AG09319 (cell line): ENCODE measurements at regions not wholly inside any gene's neighbourhood (a gene's known extent, or its start where the extent isn't known, plus 50 kb on each side); places are given as distances from the start of the nearest gene placed in this dataset.

Experiments
- DNase-seq: peaks from one replicate; pipeline ENCODE4 v3.0.0-alpha.2; 2010; ENCODE audit warnings: low read depth; ENCODE audit errors: extremely low read depth
- TF ChIP-seq, protein P1 (sequence below): IDR thresholded peaks from 2 replicates; pipeline ENCODE4 v1.5.1; 2011; ENCODE audit warnings: low read depth, mild to moderate bottlenecking, inconsistent platforms, low read length, moderate library complexity

DNA sequence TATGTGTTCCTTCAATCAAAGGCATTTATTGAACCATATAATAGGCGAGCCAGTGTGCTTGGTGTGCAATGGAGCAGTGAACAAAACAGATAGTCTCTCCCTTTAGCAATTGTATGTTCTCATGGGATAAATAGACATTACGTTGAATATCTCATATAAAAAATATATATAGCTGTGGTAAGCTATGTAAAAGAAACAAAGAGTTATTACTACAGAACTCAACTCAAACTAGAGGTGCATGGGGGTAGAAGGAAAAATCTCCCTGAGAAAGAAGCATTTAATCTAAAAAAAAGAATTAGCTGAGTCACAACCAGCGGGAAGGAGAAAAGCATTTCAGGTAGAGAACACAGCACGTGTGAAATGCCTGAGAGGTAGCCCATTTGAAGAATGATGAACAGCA lies 919.3 kb downstream of the CDH11 start:
- no peak for DNase-seq
- TF ChIP-seq, protein P1, sequence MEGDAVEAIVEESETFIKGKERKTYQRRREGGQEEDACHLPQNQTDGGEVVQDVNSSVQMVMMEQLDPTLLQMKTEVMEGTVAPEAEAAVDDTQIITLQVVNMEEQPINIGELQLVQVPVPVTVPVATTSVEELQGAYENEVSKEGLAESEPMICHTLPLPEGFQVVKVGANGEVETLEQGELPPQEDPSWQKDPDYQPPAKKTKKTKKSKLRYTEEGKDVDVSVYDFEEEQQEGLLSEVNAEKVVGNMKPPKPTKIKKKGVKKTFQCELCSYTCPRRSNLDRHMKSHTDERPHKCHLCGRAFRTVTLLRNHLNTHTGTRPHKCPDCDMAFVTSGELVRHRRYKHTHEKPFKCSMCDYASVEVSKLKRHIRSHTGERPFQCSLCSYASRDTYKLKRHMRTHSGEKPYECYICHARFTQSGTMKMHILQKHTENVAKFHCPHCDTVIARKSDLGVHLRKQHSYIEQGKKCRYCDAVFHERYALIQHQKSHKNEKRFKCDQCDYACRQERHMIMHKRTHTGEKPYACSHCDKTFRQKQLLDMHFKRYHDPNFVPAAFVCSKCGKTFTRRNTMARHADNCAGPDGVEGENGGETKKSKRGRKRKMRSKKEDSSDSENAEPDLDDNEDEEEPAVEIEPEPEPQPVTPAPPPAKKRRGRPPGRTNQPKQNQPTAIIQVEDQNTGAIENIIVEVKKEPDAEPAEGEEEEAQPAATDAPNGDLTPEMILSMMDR: no peak

- TF ChIP-seq, protein P1: no peak
- DNase-seq: peak; percentile 25
Observed at GRCh38 chr16:64196444-64196843, 925.4 kb downstream of the CDH11 start.

DNA sequence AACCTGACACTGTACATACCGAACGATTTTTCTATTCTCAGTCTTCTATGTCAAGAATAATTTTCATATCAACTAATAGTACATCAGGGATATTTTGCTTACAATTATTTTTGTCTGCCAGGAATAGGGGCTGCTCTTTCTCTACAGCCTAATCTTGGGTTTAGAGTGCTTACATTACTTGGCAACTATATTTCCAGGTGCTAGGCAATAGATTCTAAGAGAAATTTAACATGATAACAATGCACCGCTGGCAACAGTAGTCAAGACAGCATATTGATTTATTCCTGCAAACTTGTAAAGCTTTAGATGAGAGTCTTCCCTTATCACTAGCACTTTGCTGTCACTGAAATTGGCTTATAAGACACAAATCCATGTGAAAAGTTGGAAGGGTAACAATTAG lies 935.9 kb downstream of the CDH11 start:
- DNase-seq: no peak
- TF ChIP-seq, protein P1: no peak

- TF ChIP-seq, protein P1: no peak
- no peak for DNase-seq
Observed at GRCh38 chr16:64184156-64184555, 937.7 kb downstream of the CDH11 start.

DNA sequence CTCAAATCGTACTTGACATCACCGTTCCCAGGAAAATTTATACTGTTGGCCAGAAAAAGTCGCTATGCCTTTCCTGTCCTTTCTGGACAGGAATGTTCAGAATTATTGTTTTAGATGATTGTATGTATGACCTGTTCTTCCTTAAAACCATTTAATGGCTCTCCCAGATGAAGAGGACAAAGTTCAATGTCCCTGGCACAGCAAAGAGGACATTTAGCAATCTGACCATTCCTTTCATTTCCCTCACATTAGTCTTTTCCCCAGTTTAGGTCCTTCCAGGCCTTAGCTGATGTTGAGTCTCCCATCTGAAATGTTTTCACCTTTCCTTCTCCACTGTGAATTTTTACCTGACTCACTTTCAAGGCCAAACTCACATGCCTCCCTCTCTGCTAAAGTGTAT lies 938.9 kb downstream of the CDH11 start:
- TF ChIP-seq, protein P1: no peak
- DNase-seq: no peak

GRCh38 chr16:64181271-64181925 lies 940.5 kb downstream of the CDH11 start:
- no peak for DNase-seq
- TF ChIP-seq, protein P1: no peak

- DNase-seq: no peak
Observed at GRCh38 chr16:64180136-64180900, 941.5 kb downstream of the CDH11 start.

More at GRCh38 chr16:64180136-64180900, 941.5 kb downstream of the CDH11 start:
- TF ChIP-seq, protein P1: no peak
